C4-2B (cell line): ENCODE measurements at regions not wholly inside any gene's neighbourhood (a gene's known extent, or its start where the extent isn't known, plus 50 kb on each side); places are given as distances from the start of the nearest gene placed in this dataset.

Experiments
- ZFX ChIP-seq: fragments of 450-650 bp; IDR thresholded peaks from 2 replicates; pipeline ENCODE4 v1.6.1; 2017
- TF ChIP-seq, protein P1 (sequence below): fragments of 450-650 bp; conservative IDR thresholded peaks from 2 replicates; pipeline ENCODE4 v1.5.1; 2017; ENCODE audit warnings: mild to moderate bottlenecking

- TF ChIP-seq, protein P1, sequence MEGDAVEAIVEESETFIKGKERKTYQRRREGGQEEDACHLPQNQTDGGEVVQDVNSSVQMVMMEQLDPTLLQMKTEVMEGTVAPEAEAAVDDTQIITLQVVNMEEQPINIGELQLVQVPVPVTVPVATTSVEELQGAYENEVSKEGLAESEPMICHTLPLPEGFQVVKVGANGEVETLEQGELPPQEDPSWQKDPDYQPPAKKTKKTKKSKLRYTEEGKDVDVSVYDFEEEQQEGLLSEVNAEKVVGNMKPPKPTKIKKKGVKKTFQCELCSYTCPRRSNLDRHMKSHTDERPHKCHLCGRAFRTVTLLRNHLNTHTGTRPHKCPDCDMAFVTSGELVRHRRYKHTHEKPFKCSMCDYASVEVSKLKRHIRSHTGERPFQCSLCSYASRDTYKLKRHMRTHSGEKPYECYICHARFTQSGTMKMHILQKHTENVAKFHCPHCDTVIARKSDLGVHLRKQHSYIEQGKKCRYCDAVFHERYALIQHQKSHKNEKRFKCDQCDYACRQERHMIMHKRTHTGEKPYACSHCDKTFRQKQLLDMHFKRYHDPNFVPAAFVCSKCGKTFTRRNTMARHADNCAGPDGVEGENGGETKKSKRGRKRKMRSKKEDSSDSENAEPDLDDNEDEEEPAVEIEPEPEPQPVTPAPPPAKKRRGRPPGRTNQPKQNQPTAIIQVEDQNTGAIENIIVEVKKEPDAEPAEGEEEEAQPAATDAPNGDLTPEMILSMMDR: no peak
- no peak for TF ChIP-seq ZFX
Measured at GRCh38 chr2:122883849-122884248, 1128.4 kb downstream of the TSN start.
